Stimulated activated memory B cell treated with anti-CD40 and anti-IgM and Interleukin-4, amounts not matched to agents 10 μg/mL and 1 μg/mL and 100 μg/mL, for 72 hours (primary cell): ENCODE measurements at regions not wholly inside any gene's neighbourhood (a gene's known extent, or its start where the extent isn't known, plus 50 kb on each side); places are given as distances from the start of the nearest gene placed in this dataset.

Experiments
- ATAC-seq: fragments of 150-1000 bp; cut with Tn5 transposase; 2 replicates; pipeline ENCODE4 v1.10.0; 2021
- H3K27ac Mint-ChIP-seq: one replicate; pipeline ENCODE4 v1.8.0; 2022; ENCODE audit warnings: mild to moderate bottlenecking, mixed read lengths
- H3K27me3 Mint-ChIP-seq: one replicate; pipeline ENCODE4 v1.8.0; 2022; ENCODE audit warnings: mixed read lengths
- H3K36me3 Mint-ChIP-seq: one replicate; pipeline ENCODE4 v1.8.0; 2022; ENCODE audit warnings: mixed read lengths
- H3K4me1 Mint-ChIP-seq: one replicate; pipeline ENCODE4 v1.8.0; 2022; ENCODE audit warnings: mixed read lengths
- H3K4me3 Mint-ChIP-seq: one replicate; pipeline ENCODE4 v1.8.0; 2022; ENCODE audit warnings: mild to moderate bottlenecking, moderate library complexity, mixed read lengths
- H3K9me3 Mint-ChIP-seq: one replicate; pipeline ENCODE4 v1.8.0; 2022; ENCODE audit warnings: mixed read lengths

GRCh38 chr18:55821219-55821618 is 233.2 kb upstream of the TCF4 start:
- H3K9me3 Mint-ChIP-seq = peaks cover 2% of the 10 kb centered on the region
- no peaks in the 10 kb centered on the region for H3K36me3 Mint-ChIP-seq
- no peaks in the 10 kb centered on the region for H3K27me3 Mint-ChIP-seq
- H3K4me3 Mint-ChIP-seq = no peak overlapping the region
- no peak for ATAC-seq
- no peaks in the 10 kb centered on the region for H3K4me1 Mint-ChIP-seq
- no peak overlapping the region for H3K27ac Mint-ChIP-seq

- ATAC-seq = no peak
- Mint-ChIP-seq H3K9me3 (no peaks in the 10 kb centered on the region), H3K4me3 (no peak overlapping the region), H3K4me1 (no peaks in the 10 kb centered on the region), H3K36me3 (no peaks in the 10 kb centered on the region), H3K27me3 (no peaks in the 10 kb centered on the region), H3K27ac (no peak overlapping the region)
Measured at GRCh38 chr18:55819448-55819847, 231.5 kb upstream of the TCF4 start.

GRCh38 chr18:55818284-55818683 is 230.3 kb upstream of the TCF4 start:
- no peaks in the 10 kb centered on the region for H3K27me3 Mint-ChIP-seq
- H3K4me3 Mint-ChIP-seq = no peak overlapping the region
- H3K27ac Mint-ChIP-seq = no peak overlapping the region
- H3K36me3 Mint-ChIP-seq = no peaks in the 10 kb centered on the region
- no peaks in the 10 kb centered on the region for H3K4me1 Mint-ChIP-seq
- ATAC-seq = no peak
- no peaks in the 10 kb centered on the region for H3K9me3 Mint-ChIP-seq

GRCh38 chr18:55811925-55812324 is 223.9 kb upstream of the TCF4 start:
- no peaks in the 10 kb centered on the region for H3K36me3 Mint-ChIP-seq
- no peaks in the 10 kb centered on the region for H3K9me3 Mint-ChIP-seq
- H3K4me3 Mint-ChIP-seq = no peak overlapping the region
- H3K4me1 Mint-ChIP-seq = no peaks in the 10 kb centered on the region
- no peak for ATAC-seq
- H3K27ac Mint-ChIP-seq = no peak overlapping the region
- H3K27me3 Mint-ChIP-seq = peaks cover 12% of the 10 kb centered on the region

- Mint-ChIP-seq H3K9me3 (peaks cover 3% of the 10 kb centered on the region), H3K4me3 (no peak overlapping the region), H3K4me1 (no peaks in the 10 kb centered on the region), H3K27ac (no peak overlapping the region), H3K36me3 (no peaks in the 10 kb centered on the region), H3K27me3 (no peaks in the 10 kb centered on the region)
- no peak for ATAC-seq
Measured at GRCh38 chr18:55805666-55806065, 217.7 kb upstream of the TCF4 start.

- Mint-ChIP-seq H3K27me3 (no peaks in the 10 kb centered on the region), H3K27ac (no peak overlapping the region), H3K9me3 (no peaks in the 10 kb centered on the region), H3K4me1 (peaks cover 6% of the 10 kb centered on the region), H3K4me3 (no peak overlapping the region), H3K36me3 (no peaks in the 10 kb centered on the region)
- no peak for ATAC-seq
Measured at GRCh38 chr18:55795101-55795669, 207.2 kb upstream of the TCF4 start.

GRCh38 chr18:55794288-55795052 is 206.5 kb upstream of the TCF4 start:
- peaks cover 3% of the 10 kb centered on the region for H3K9me3 Mint-ChIP-seq
- H3K4me3 Mint-ChIP-seq = no peak overlapping the region
- no peak for ATAC-seq
- no peaks in the 10 kb centered on the region for H3K36me3 Mint-ChIP-seq
- no peaks in the 10 kb centered on the region for H3K27me3 Mint-ChIP-seq
- H3K4me1 Mint-ChIP-seq = peaks cover 6% of the 10 kb centered on the region
- H3K27ac Mint-ChIP-seq = no peak overlapping the region

GRCh38 chr18:55790296-55790695 is 202.3 kb upstream of the TCF4 start:
- H3K36me3 Mint-ChIP-seq = no peaks in the 10 kb centered on the region
- no peak for ATAC-seq
- no peak overlapping the region for H3K4me3 Mint-ChIP-seq
- no peaks in the 10 kb centered on the region for H3K27me3 Mint-ChIP-seq
- peaks cover 3% of the 10 kb centered on the region for H3K9me3 Mint-ChIP-seq
- no peak overlapping the region for H3K27ac Mint-ChIP-seq
- peaks cover 6% of the 10 kb centered on the region for H3K4me1 Mint-ChIP-seq

GRCh38 chr18:55787536-55788073 is 199.6 kb upstream of the TCF4 start:
- no peaks in the 10 kb centered on the region for H3K27me3 Mint-ChIP-seq
- peaks cover 3% of the 10 kb centered on the region for H3K9me3 Mint-ChIP-seq
- peaks cover 6% of the 10 kb centered on the region for H3K4me1 Mint-ChIP-seq
- no peaks in the 10 kb centered on the region for H3K36me3 Mint-ChIP-seq
- no peak for ATAC-seq
- H3K4me3 Mint-ChIP-seq = no peak overlapping the region
- H3K27ac Mint-ChIP-seq = no peak overlapping the region

GRCh38 chr18:55786651-55787272 is 198.8 kb upstream of the TCF4 start:
- no peak overlapping the region for H3K27ac Mint-ChIP-seq
- no peaks in the 10 kb centered on the region for H3K36me3 Mint-ChIP-seq
- no peaks in the 10 kb centered on the region for H3K27me3 Mint-ChIP-seq
- peaks cover 3% of the 10 kb centered on the region for H3K9me3 Mint-ChIP-seq
- H3K4me3 Mint-ChIP-seq = no peak overlapping the region
- ATAC-seq = no peak
- peaks cover 6% of the 10 kb centered on the region for H3K4me1 Mint-ChIP-seq

- Mint-ChIP-seq H3K4me1 (peaks cover 18% of the 10 kb centered on the region), H3K27me3 (no peaks in the 10 kb centered on the region), H3K4me3 (no peak overlapping the region), H3K36me3 (no peaks in the 10 kb centered on the region), H3K27ac (no peak overlapping the region), H3K9me3 (no peaks in the 10 kb centered on the region)
- no peak for ATAC-seq
Measured at GRCh38 chr18:55783921-55784320, 195.9 kb upstream of the TCF4 start.

GRCh38 chr18:55781481-55781957 is 193.5 kb upstream of the TCF4 start:
- no peak overlapping the region for H3K27ac Mint-ChIP-seq
- H3K9me3 Mint-ChIP-seq = no peaks in the 10 kb centered on the region
- peaks cover 23% of the 10 kb centered on the region for H3K4me1 Mint-ChIP-seq
- H3K4me3 Mint-ChIP-seq = no peak overlapping the region
- no peaks in the 10 kb centered on the region for H3K36me3 Mint-ChIP-seq
- no peak for ATAC-seq
- H3K27me3 Mint-ChIP-seq = no peaks in the 10 kb centered on the region

- Mint-ChIP-seq H3K27ac (peak overlapping the region; percentile 71), H3K27me3 (no peaks in the 10 kb centered on the region), H3K9me3 (no peaks in the 10 kb centered on the region), H3K4me1 (peaks cover 23% of the 10 kb centered on the region), H3K36me3 (no peaks in the 10 kb centered on the region), H3K4me3 (peak overlapping the region; percentile 71)
- ATAC-seq = peak; percentile 54
Measured at GRCh38 chr18:55780586-55781071, 192.6 kb upstream of the TCF4 start.

- no peaks in the 10 kb centered on the region for H3K9me3 Mint-ChIP-seq
- H3K36me3 Mint-ChIP-seq = no peaks in the 10 kb centered on the region
- peaks cover 23% of the 10 kb centered on the region for H3K4me1 Mint-ChIP-seq
- ATAC-seq = peak; percentile 75
- no peaks in the 10 kb centered on the region for H3K27me3 Mint-ChIP-seq
- H3K27ac Mint-ChIP-seq = peak overlapping the region; percentile 71
- peak overlapping the region; percentile 71 for H3K4me3 Mint-ChIP-seq
Measured at GRCh38 chr18:55779691-55780585, 191.9 kb upstream of the TCF4 start.
